ENCODE measurements at regions not wholly inside any gene's neighbourhood (a gene's known extent, or its start where the extent isn't known, plus 50 kb on each side); places are given as distances from the start of the nearest gene placed in this dataset.

GRCh38 chr14:51592836-51593235 lies 58.9 kb upstream of the FRMD6 start:
- TF ChIP-seq POLR2A (IDR thresholded peaks at IDR 0.05) (no peak), CTCF (IDR thresholded peaks at IDR 0.05) (no peak)

All from heart left ventricle (tissue), 13 donors.